22Rv1 (cell line): ENCODE measurements at regions not wholly inside any gene's neighbourhood (a gene's known extent, or its start where the extent isn't known, plus 50 kb on each side); places are given as distances from the start of the nearest gene placed in this dataset.
A peak's percentile ranks its signal among the peaks of the same experiment; 100 is the strongest.

Experiments used
- H3K27ac ChIP-seq: fragments of 450-650 bp; 2 replicates; pipeline ENCODE4 v1.5.1; 2017
- CTCF ChIP-seq: fragments of 450-650 bp; IDR thresholded peaks from 2 replicates; pipeline ENCODE4 v1.5.1; 2017; ENCODE audit warnings: mild to moderate bottlenecking
- ZFX ChIP-seq: fragments of 450-650 bp; IDR thresholded peaks from 2 replicates; pipeline ENCODE4 v1.6.1; 2017; ENCODE audit warnings: antibody characterized with exemption, borderline replicate concordance

DNA sequence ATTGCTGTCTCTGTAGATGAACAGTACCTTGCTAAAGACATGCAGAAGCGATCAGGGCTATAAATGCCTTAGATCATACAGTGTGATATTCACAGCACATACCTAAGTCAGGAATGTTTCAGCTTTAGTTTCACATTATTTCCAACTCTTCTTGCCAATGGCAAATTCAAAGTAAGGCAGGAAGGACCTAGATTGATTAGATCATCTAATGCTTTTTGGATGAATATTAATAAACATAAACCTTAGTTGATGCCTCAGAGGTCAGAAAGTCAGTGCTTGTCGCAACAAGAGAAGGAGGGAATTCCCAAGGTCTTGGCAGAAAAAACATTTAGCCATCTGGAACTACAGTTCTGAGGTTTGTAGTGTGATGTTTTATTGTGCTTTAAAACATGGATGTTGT, 122.3 kb downstream of the TNFSF18 start:
- no peak overlapping the region for H3K27ac ChIP-seq

GRCh38 chr1:172929006-172929405, 121.7 kb downstream of the TNFSF18 start:
- TF ChIP-seq ZFX (no peak), CTCF (no peak)
- no peak overlapping the region for H3K27ac ChIP-seq

More for the DNA sequence above, 122.3 kb downstream of the TNFSF18 start:
- TF ChIP-seq ZFX (no peak), CTCF (no peak)

DNA sequence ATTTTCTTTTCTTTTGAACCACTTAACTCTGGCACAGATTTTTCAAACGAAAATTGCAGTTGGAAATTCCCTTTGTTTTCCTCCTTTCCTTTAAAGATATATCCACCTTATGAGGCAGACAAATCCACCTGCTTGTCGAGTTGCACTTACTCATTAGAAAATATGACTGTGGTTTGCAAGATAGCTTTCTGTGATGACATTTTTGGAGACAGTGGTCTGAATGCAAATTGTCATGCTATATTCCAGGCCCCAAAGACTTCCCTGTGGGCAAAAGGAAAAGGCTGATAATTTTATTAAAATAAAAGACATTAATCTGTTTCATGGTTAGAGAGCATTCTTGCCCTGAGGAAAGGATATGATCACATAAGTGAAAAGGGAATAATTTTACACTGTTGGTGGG, 120.6 kb downstream of the TNFSF18 start:
- TF ChIP-seq ZFX (no peak), CTCF (no peak)
- H3K27ac ChIP-seq = no peak overlapping the region

GRCh38 chr1:172931340-172931739, 119.4 kb downstream of the TNFSF18 start:
- H3K27ac ChIP-seq = no peak overlapping the region
- TF ChIP-seq ZFX (no peak), CTCF (no peak)

GRCh38 chr1:172931761-172932160, 119.0 kb downstream of the TNFSF18 start:
- no peak overlapping the region for H3K27ac ChIP-seq
- TF ChIP-seq ZFX (no peak), CTCF (no peak)

DNA sequence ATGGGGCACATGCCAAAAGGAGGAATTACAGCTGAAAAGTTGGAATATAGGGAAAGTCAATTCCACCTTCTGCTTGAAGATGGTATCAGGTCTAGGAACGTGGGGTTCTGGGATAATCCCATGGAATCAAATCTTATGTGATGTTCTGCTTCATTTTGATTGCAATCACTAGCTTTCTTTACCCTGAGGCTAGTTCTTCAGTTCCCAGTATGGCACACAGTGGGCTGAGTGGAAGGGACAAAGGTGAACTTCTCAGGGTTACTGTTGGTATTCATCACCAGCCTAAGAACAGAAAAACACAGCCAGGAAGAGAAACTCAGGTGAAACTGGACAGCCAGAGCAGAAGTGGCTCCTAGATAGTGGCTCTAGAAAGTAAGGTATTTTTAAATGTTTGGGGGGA, 117.8 kb downstream of the TNFSF18 start:
- no peak for TF ChIP-seq CTCF
- H3K27ac ChIP-seq = peak overlapping the region; percentile 64

GRCh38 chr1:172934417-172934762, 116.4 kb downstream of the TNFSF18 start:
- peak overlapping the region; percentile 64 for H3K27ac ChIP-seq
- TF ChIP-seq CTCF (no peak), ZFX (no peak)
